ENCODE measurements at regions not wholly inside any gene's neighbourhood (a gene's known extent, or its start where the extent isn't known, plus 50 kb on each side); places are given as distances from the start of the nearest gene placed in this dataset.
"Not testable (repeated sequence)": the region's sequence is repeated elsewhere in the genome, so short reads cannot be mapped to it uniquely, and the experiment has no call there.

- TF ChIP-seq ATF3 (CRISPR knock-in tag; conservative IDR thresholded peaks at IDR 0.05) = no peak
- TF ChIP-seq FOXK1 (CRISPR knock-in tag; IDR thresholded peaks at IDR 0.05) = no peak
- TF ChIP-seq ZSCAN18 (CRISPR knock-in tag; IDR thresholded peaks at IDR 0.05) = no peak
Measured at GRCh38 chr5:102668220-102668932, 86.7 kb upstream of the PAM start (continued).

- H3K36me3 Mint-ChIP-seq = peaks cover 7% of the 10 kb centered on the region
- ATAC-seq (peak; percentile 91), DNase-seq (ENCODE audit: low spot score) (peak; percentile 59)
- H3K4me3 Mint-ChIP-seq = peak overlapping the region; percentile 72
- POLR2A ChIA-PET = no interaction called here
- H3K4me1 Mint-ChIP-seq = peaks cover 29% of the 10 kb centered on the region
- H3K27ac Mint-ChIP-seq = peak overlapping the region; percentile 42; the same call in 1 of the 2 replicates
- peaks cover 3% of the 10 kb centered on the region for H3K9me3 Mint-ChIP-seq
- peaks cover 7% of the 10 kb centered on the region; the same call in 1 of the 2 replicates for H3K27me3 Mint-ChIP-seq (ENCODE audit: low read depth)
- peak; percentile 73 for TF ChIP-seq CTCF (IDR thresholded peaks at IDR 0.05)
- TF ChIP-seq FOXK1 (CRISPR knock-in tag; IDR thresholded peaks at IDR 0.05) = no peak
- no peak for TF ChIP-seq TEAD4 (CRISPR knock-in tag; IDR thresholded peaks at IDR 0.05)
- TF ChIP-seq ZNF423 (CRISPR knock-in tag; IDR thresholded peaks at IDR 0.05) = no peak
- CTCF ChIA-PET = no interaction called here
Measured at GRCh38 chr5:102670224-102670836, 84.8 kb upstream of the PAM start.

- H3K27me3 Mint-ChIP-seq (ENCODE audit: low read depth); POLR2A ChIA-PET; H3K9me3 Mint-ChIP-seq; ATAC-seq; H3K36me3 Mint-ChIP-seq: not testable (repeated sequence)
- Mint-ChIP-seq H3K27ac (peak overlapping the region; percentile 88), H3K4me1 (peaks cover 29% of the 10 kb centered on the region), H3K4me3 (peak overlapping the region; percentile 72)
- TF ChIP-seq FOXP4 (CRISPR knock-in tag; IDR thresholded peaks at IDR 0.05) = 0 out of 2 replicates have a peak, but pooled peaks have one; percentile 19
- peak; percentile 57 for DNase-seq (ENCODE audit: low spot score)
- CTCF ChIA-PET = interaction anchor here (0.8 to 1.2 kb wide), 2 partner anchors 10 to 194 kb away, joined by 3 read pairs; no protein-coding TSS in a partner anchor
Measured at GRCh38 chr5:102671033-102671734, 83.9 kb upstream of the PAM start.

GRCh38 chr5:102678267-102679058 is 76.6 kb upstream of the PAM start:
- DNase-seq (ENCODE audit: low spot score) = no peak
- no peak for ATAC-seq
- Mint-ChIP-seq H3K27ac (no peak overlapping the region), H3K36me3 (0 out of 2 replicates have a peak, but pooled peaks cover 2% of the 10 kb centered on the region), H3K4me1 (no peaks in the 10 kb centered on the region), H3K4me3 (no peak overlapping the region), H3K9me3 (peaks cover 3% of the 10 kb centered on the region; the same call in 1 of the 2 replicates), H3K27me3 (ENCODE audit: low read depth) (no peaks in the 10 kb centered on the region; the same call in 1 of the 2 replicates)
- POLR2A ChIA-PET = no interaction called here
- TF ChIP-seq HMGXB4 (CRISPR knock-in tag; IDR thresholded peaks at IDR 0.05) = no peak
- CTCF ChIA-PET = no interaction called here

Data from WTC11 (cell line).